Kidney epithelial cell (primary cell): ENCODE measurements at regions not wholly inside any gene's neighbourhood (a gene's known extent, or its start where the extent isn't known, plus 50 kb on each side); places are given as distances from the start of the nearest gene placed in this dataset.
A peak's percentile ranks its signal among the peaks of the same experiment; 100 is the strongest.

Experiments used
- DNase-seq: peaks from one replicate; pipeline ENCODE4 v3.0.0-alpha.2; 2010; ENCODE audit warnings: low read depth
- H3K27me3 ChIP-seq: 2 replicates; pipeline ENCODE4 v1.6.0; 2011; ENCODE audit warnings: low read length; ENCODE audit not compliant: control insufficient read depth, insufficient read depth
- H3K36me3 ChIP-seq: 2 replicates; pipeline ENCODE4 v1.5.1; 2011; ENCODE audit warnings: low read length; ENCODE audit not compliant: control insufficient read depth, insufficient read depth
- H3K4me3 ChIP-seq: 2 replicates; pipeline ENCODE4 v1.5.1; 2011; ENCODE audit warnings: low read depth, mild to moderate bottlenecking, control low read depth, low read length
- CTCF ChIP-seq: IDR thresholded peaks from 2 replicates; pipeline ENCODE4 v1.5.1; 2011; ENCODE audit warnings: mild to moderate bottlenecking, moderate library complexity, low read length, control low read depth, inconsistent platforms; ENCODE audit not compliant: insufficient read depth, poor library complexity, severe bottlenecking

DNA sequence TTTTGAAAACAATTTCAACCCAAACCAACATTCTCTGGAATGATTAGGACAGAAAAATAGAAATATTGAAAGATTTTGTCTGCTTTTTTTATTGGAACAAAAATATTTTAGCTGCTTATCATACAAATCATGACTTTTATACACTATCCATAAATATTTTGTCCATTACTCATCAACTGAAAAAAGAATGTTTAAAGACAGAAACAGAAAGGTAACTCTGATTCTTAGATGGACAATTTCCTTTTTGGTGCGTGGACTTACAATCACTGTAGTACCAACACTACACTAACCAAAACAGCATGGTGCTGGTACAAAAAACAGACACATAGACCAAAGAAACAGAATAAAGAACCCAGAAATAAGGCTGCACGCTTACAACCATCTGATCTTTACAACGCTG, 582.8 kb upstream of the CCDC54 start:
- H3K36me3 ChIP-seq = no peaks in the 10 kb centered on the region
- H3K4me3 ChIP-seq = no peak overlapping the region
- TF ChIP-seq CTCF = no peak
- no peaks in the 10 kb centered on the region for H3K27me3 ChIP-seq
- DNase-seq = no peak

GRCh38 chr3:106795553-106795952, 581.7 kb upstream of the CCDC54 start:
- no peak for TF ChIP-seq CTCF
- no peak for DNase-seq
- Histone ChIP-seq H3K36me3 (no peaks in the 10 kb centered on the region), H3K4me3 (no peak overlapping the region), H3K27me3 (no peaks in the 10 kb centered on the region)

GRCh38 chr3:106797461-106797860, 579.8 kb upstream of the CCDC54 start:
- DNase-seq = peak; percentile 64
- H3K4me3 ChIP-seq = no peak overlapping the region
- no peaks in the 10 kb centered on the region for H3K27me3 ChIP-seq
- TF ChIP-seq CTCF = no peak
- H3K36me3 ChIP-seq = no peaks in the 10 kb centered on the region

GRCh38 chr3:106805625-106806024, 571.6 kb upstream of the CCDC54 start:
- Histone ChIP-seq H3K27me3 (no peaks in the 10 kb centered on the region), H3K36me3 (no peaks in the 10 kb centered on the region), H3K4me3 (no peak overlapping the region)
- no peak for TF ChIP-seq CTCF
- no peak for DNase-seq

DNA sequence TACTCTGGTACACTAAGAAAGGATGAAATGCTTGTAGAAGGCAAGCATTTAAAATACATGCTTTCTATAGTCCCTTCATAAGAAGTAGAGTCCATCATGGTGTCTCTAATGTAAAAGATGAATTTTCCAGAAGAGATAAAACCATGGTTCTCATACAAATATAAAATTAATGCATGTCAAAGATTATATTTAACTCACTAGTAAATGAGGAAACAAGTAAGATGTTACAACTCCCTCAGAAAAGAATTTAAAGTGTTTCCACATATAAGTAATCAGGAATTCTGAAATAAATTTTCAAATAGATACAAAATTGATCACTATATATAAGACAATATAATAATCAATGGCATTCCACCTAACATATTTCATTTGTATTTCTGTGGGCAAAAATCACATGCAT, 570.3 kb upstream of the CCDC54 start:
- no peaks in the 10 kb centered on the region for H3K27me3 ChIP-seq
- H3K36me3 ChIP-seq = no peaks in the 10 kb centered on the region
- TF ChIP-seq CTCF = no peak
- no peak for DNase-seq
- no peak overlapping the region for H3K4me3 ChIP-seq

DNA sequence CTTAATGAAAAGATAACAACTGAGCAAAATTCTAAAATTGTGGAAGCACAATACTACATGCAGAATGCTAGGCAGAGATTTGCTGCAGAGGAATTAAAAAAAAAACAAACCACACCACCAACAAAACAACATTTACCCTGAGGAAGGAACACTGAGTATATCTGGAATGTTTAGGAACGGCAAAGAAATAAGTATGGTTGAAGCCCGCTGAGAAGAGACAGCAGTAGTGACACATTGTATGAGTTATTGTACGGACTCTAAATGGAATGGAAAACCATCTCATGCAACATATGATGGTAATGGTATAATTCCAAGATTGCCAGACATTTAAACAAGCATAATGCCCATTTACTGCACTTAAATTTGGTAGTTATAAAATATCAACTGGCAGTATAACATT, 568.2 kb upstream of the CCDC54 start:
- Histone ChIP-seq H3K27me3 (no peaks in the 10 kb centered on the region), H3K36me3 (no peaks in the 10 kb centered on the region), H3K4me3 (no peak overlapping the region)
- no peak for DNase-seq
- TF ChIP-seq CTCF = no peak
